HepG2 (cell line): ENCODE measurements at regions not wholly inside any gene's neighbourhood (a gene's known extent, or its start where the extent isn't known, plus 50 kb on each side); places are given as distances from the start of the nearest gene placed in this dataset.

Experiments used
- POLR2A ChIP-seq, 2 experiments: IDR thresholded peaks; 2 replicates each; pipeline ENCODE4 v1.6.1; 2011; ENCODE audit warnings: low read depth in 2 of 2, low read length in 2 of 2, mild to moderate bottlenecking in 1 of 2, moderate library complexity in 1 of 2; ENCODE audit not compliant: insufficient read depth in 1 of 2
- TF ChIP-seq, protein P1 (sequence below): sonication (generic); formaldehyde crosslinking; IDR thresholded peaks from 2 replicates; pipeline ENCODE4 v1.5.0; 2020; ENCODE audit warnings: mild to moderate bottlenecking, missing genetic modification reagents, moderate library complexity

DNA sequence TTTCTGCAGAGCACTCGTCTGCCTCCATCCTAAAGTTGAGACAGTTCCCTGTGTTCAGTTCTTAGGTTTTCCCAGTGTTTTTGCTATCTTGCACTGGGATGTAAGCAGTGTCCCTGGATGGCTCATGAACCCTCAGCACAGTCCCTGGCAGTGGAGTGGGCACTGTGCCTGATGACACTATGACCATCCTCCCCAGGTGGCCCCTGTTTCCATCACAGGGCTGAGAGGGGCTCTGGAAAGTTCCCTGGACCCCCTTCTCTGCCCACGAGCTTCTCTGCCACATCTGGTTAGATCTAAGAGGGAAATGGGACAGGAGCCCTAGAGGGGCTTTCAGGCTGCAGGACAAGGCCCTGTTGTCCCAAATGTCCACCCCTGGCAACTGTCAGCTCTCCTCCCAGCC lies 249.8 kb upstream of the SFSWAP start:
- TF ChIP-seq, protein P1, sequence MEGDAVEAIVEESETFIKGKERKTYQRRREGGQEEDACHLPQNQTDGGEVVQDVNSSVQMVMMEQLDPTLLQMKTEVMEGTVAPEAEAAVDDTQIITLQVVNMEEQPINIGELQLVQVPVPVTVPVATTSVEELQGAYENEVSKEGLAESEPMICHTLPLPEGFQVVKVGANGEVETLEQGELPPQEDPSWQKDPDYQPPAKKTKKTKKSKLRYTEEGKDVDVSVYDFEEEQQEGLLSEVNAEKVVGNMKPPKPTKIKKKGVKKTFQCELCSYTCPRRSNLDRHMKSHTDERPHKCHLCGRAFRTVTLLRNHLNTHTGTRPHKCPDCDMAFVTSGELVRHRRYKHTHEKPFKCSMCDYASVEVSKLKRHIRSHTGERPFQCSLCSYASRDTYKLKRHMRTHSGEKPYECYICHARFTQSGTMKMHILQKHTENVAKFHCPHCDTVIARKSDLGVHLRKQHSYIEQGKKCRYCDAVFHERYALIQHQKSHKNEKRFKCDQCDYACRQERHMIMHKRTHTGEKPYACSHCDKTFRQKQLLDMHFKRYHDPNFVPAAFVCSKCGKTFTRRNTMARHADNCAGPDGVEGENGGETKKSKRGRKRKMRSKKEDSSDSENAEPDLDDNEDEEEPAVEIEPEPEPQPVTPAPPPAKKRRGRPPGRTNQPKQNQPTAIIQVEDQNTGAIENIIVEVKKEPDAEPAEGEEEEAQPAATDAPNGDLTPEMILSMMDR (CRISPR knock-in tag) = no peak
- no peak for TF ChIP-seq POLR2A (IDR thresholded peaks at IDR 0.05; ENCODE audit: insufficient read depth in 1 of 2, low read depth in 2 of 2, low read length in 2 of 2)
